CD8-positive, alpha-beta memory T cell (primary cell): ENCODE measurements at regions not wholly inside any gene's neighbourhood (a gene's known extent, or its start where the extent isn't known, plus 50 kb on each side); places are given as distances from the start of the nearest gene placed in this dataset.

ENCODE experiments used
- CTCF ChIA-PET: fragments of 350-600 bp; sonication (Branson Sonifier 250); formaldehyde crosslinking; loops from one replicate; lab custom pipeline; 2021; ENCODE audit warnings: antibody characterized with exemption; lab: Charles Lee
- POLR2A ChIA-PET: fragments of 350-600 bp; sonication (Branson Sonifier 250); formaldehyde crosslinking; loops from one replicate; lab custom pipeline; 2021; ENCODE audit warnings: antibody characterized with exemption; lab: Charles Lee
- DNase-seq, 5 donors: peaks; one replicate each; pipeline versions ENCODE4 v3.0.0 to v3.0.0-alpha.2; 2020 to 2022; ENCODE audit warnings: mixed read lengths in 1 of 5
- H3K27ac ChIP-seq: one replicate; pipeline ENCODE4 v1.7.0; 2013; ENCODE audit warnings: low read depth, mild to moderate bottlenecking, low read length, moderate library complexity
- H3K27me3 ChIP-seq: 2 replicates; pipeline ENCODE4 v1.7.0; 2013; ENCODE audit warnings: low read length, mild to moderate bottlenecking; ENCODE audit not compliant: insufficient read depth, poor library complexity, severe bottlenecking
- H3K36me3 ChIP-seq: 2 replicates; pipeline ENCODE4 v1.7.0; 2013; ENCODE audit warnings: mild to moderate bottlenecking, low read length, moderate library complexity; ENCODE audit not compliant: insufficient read depth
- H3K4me1 ChIP-seq: 2 replicates; pipeline ENCODE4 v1.7.0; 2013; ENCODE audit warnings: mild to moderate bottlenecking, low read length, moderate library complexity; ENCODE audit not compliant: insufficient read depth
- H3K4me3 ChIP-seq: 2 replicates; pipeline ENCODE4 v1.7.0; 2013; ENCODE audit warnings: mild to moderate bottlenecking, low read length
- H3K9me3 ChIP-seq: 2 replicates; pipeline ENCODE4 v1.7.0; 2013; ENCODE audit warnings: mild to moderate bottlenecking, low read length
- H3K27ac Mint-ChIP-seq, 8 donors: one replicate each; pipeline ENCODE4 v1.8.0; 2020 to 2021; ENCODE audit warnings: mixed read lengths in 8 of 8, mild to moderate bottlenecking in 6 of 8, inconsistent platforms in 3 of 8, moderate library complexity in 3 of 8
- H3K27me3 Mint-ChIP-seq, 2 donors: one replicate each; pipeline ENCODE4 v1.8.0; 2020 to 2021; ENCODE audit warnings: mixed read lengths in 2 of 2, mild to moderate bottlenecking in 1 of 2, moderate library complexity in 1 of 2
- H3K36me3 Mint-ChIP-seq, 3 donors: one replicate each; pipeline ENCODE4 v1.8.0; 2020 to 2021; ENCODE audit warnings: mixed read lengths in 3 of 3, inconsistent platforms in 1 of 3, mild to moderate bottlenecking in 1 of 3
- H3K4me1 Mint-ChIP-seq, 3 donors: one replicate each; pipeline ENCODE4 v1.8.0; 2020 to 2021; ENCODE audit warnings: mixed read lengths in 3 of 3, inconsistent platforms in 1 of 3, mild to moderate bottlenecking in 1 of 3
- H3K4me3 Mint-ChIP-seq, 7 donors: one replicate each; pipeline ENCODE4 v1.8.0; 2020 to 2021; ENCODE audit warnings: mixed read lengths in 7 of 7, mild to moderate bottlenecking in 6 of 7, moderate library complexity in 4 of 7, inconsistent platforms in 2 of 7
- H3K9me3 Mint-ChIP-seq, 5 donors: one replicate each; pipeline ENCODE4 v1.8.0; 2020 to 2022; ENCODE audit warnings: mixed read lengths in 5 of 5, mild to moderate bottlenecking in 3 of 5, moderate library complexity in 2 of 5, inconsistent platforms in 1 of 5

DNA sequence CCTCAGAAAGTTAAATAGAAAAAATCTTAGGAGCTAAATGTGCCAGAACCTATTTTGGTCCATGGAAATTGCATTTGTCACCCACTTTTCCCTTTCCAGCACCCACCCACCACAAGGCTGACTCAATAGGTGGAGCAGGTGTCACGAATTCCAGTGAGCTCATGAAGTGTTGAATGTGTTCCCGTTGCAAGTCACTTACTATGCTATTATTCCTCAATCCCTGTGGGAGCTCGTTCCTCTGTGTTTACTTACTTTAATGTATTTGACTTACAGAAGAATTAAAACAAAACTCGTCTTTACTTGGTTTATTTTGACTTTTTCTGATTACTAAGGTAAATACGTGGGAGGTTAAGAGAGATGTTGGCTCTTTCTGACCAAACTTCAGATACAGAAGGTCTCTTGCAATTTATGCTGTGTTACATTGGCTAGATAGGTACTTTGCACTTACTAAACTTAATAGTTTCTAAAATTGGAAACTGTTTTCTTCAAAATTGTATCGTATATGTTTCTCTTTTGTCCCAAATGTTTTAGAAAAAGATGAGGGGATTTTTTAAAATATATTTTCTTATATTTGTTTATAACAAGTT, 269.4 kb upstream of the NOVA1 start:
- Histone ChIP-seq H3K4me1 (no peaks in the 10 kb centered on the region), H3K4me3 (no peak overlapping the region), H3K27ac (no peak overlapping the region), H3K9me3 (no peaks in the 10 kb centered on the region), H3K36me3 (no peaks in the 10 kb centered on the region), H3K27me3 (no peaks in the 10 kb centered on the region)
- H3K27ac Mint-ChIP-seq, result no peak overlapping the region
- no peaks in the 10 kb centered on the region for H3K27me3 Mint-ChIP-seq
- no peaks in the 10 kb centered on the region for H3K4me1 Mint-ChIP-seq
- H3K36me3 Mint-ChIP-seq, result no peaks in the 10 kb centered on the region
- CTCF ChIA-PET, result no interaction called here
- H3K9me3 Mint-ChIP-seq, result peaks cover 6 to 26% (median 13%) of the 10 kb centered on the region in 5 donors
- POLR2A ChIA-PET, result no interaction called here
- DNase-seq, result no peak
- no peak overlapping the region for H3K4me3 Mint-ChIP-seq

DNA sequence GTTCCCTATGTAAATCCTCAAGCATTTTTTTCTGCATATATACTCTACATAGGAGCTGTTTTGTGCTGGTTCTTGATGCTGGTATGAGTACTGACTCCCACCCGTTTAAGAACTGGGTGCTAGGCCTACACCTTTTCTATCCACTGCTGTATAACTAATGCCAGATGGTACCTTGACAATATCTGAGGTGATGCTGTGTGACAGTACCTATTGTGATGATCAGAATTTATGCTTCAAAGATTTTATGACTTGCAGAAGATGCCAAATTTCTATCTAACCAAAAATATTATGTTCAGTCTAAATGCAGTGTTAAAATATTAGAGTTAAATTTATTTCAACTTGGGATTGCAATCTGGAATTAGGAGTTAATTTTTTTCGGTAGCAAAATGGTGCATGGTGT, 272.3 kb upstream of the NOVA1 start:
- no peaks in the 10 kb centered on the region for H3K9me3 ChIP-seq
- Mint-ChIP-seq H3K9me3 (peaks cover 5 to 41% (median 15%) of the 10 kb centered on the region in 5 donors), H3K4me1 (no peaks in the 10 kb centered on the region), H3K4me3 (no peak overlapping the region), H3K27me3 (no peaks in the 10 kb centered on the region), H3K27ac (no peak overlapping the region), H3K36me3 (no peaks in the 10 kb centered on the region)
- DNase-seq, result no peak
- H3K27me3 ChIP-seq, result no peaks in the 10 kb centered on the region
- no peak overlapping the region for H3K4me3 ChIP-seq
- ChIA-PET POLR2A (no interaction called here), CTCF (no interaction called here)
- no peaks in the 10 kb centered on the region for H3K4me1 ChIP-seq
- H3K36me3 ChIP-seq, result no peaks in the 10 kb centered on the region
- no peak overlapping the region for H3K27ac ChIP-seq

DNA sequence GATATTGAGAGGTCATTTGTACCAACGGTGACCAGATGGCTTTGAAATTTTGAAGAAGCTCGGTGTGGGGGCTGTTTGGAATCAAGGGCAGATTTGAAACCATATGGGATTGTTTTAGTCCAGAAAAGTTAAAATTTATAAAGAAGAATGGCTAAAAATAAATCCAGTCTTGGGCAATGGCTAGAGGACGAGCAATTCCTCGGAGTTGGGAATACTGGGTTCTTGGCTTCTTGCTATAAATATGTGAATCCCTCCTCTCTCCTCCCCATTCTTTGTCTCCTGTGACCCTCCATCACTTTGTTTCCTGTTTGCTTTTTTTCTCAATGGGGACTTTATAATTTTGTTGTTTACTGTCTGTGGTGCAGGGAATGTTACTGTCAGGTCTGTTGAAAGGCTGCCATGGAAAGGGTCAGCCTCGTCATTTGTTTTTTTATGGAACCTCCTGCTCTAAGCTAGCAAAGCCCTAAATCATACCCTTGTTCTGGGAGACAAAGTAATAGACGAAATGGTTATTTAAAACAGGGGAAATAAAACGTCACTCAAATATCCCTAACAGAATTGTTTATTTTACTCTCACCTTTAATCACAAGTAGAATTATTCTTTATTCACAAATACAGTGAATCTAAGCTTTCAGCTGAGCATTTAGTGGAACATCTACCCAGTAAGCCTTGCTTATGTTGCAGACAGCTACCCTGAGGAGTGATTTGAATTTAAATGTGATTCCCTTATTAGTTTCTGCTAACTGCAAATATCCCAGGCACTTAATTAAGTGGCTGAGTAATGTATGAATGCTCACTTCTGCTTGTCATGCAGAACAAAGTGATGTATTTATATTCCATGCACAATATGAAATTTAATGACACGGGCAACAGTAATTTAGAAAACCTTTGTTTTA, 273.1 kb upstream of the NOVA1 start:
- no peaks in the 10 kb centered on the region for H3K36me3 Mint-ChIP-seq
- no peaks in the 10 kb centered on the region for H3K4me1 ChIP-seq
- no peaks in the 10 kb centered on the region for H3K27me3 Mint-ChIP-seq
- no peak overlapping the region for H3K27ac ChIP-seq
- no peaks in the 10 kb centered on the region for H3K36me3 ChIP-seq
- peaks cover 5 to 45% (median 15%) of the 10 kb centered on the region in 5 donors for H3K9me3 Mint-ChIP-seq
- no peak overlapping the region for H3K4me3 Mint-ChIP-seq
- H3K4me1 Mint-ChIP-seq, result no peaks in the 10 kb centered on the region
- no peak overlapping the region for H3K4me3 ChIP-seq
- ChIA-PET POLR2A (no interaction called here), CTCF (no interaction called here)
- H3K27ac Mint-ChIP-seq, result no peak overlapping the region
- no peaks in the 10 kb centered on the region for H3K9me3 ChIP-seq
- H3K27me3 ChIP-seq, result no peaks in the 10 kb centered on the region
- DNase-seq, result no peak

DNA sequence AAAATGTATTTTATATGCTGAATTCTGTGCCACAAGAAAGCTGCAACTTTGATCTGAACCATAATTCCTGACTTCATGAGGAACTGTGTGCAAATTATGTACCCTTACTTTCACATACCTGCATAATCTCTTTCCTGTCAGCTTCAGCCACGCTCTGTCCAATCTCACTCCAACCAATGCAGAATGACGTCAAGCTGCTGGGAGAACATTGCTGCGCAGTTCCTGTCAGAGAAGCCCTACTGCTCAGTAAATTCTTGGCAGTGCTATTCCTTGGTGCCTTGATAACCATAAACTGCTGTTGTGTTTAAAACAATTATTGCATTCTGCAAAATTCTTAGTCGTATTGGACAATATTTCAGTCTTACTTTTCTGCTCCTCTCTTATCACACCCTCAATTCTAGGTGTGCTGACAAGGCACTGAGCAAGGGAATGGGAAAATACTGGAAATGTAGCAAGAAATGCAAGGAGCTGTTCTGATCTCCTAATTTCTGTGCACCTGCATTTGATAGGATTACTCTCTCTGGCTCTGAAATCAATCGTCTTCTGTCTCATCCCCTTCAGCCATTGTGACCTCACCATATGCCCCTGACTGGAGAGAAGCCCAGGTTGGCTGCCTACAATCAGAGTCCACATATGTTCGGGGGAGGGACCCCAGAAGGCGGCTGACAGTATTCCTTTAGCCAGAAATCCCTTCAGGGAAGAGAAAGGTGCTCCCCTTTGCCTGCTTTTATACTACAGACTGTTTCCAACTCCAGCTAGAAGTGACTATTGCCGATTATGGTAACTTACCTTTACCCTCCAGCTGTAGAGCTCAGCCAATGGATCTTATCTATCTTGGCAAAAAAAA, 274.9 kb upstream of the NOVA1 start:
- Mint-ChIP-seq H3K36me3 (no peaks in the 10 kb centered on the region), H3K4me3 (no peak overlapping the region), H3K27me3 (no peaks in the 10 kb centered on the region), H3K4me1 (no peaks in the 10 kb centered on the region), H3K27ac (no peak overlapping the region), H3K9me3 (peaks cover 3 to 57% (median 15%) of the 10 kb centered on the region in 5 donors)
- Histone ChIP-seq H3K9me3 (no peaks in the 10 kb centered on the region), H3K36me3 (no peaks in the 10 kb centered on the region), H3K4me3 (no peak overlapping the region), H3K27me3 (no peaks in the 10 kb centered on the region), H3K27ac (no peak overlapping the region), H3K4me1 (no peaks in the 10 kb centered on the region)
- ChIA-PET POLR2A (no interaction called here), CTCF (no interaction called here)
- DNase-seq, result no peak

DNA sequence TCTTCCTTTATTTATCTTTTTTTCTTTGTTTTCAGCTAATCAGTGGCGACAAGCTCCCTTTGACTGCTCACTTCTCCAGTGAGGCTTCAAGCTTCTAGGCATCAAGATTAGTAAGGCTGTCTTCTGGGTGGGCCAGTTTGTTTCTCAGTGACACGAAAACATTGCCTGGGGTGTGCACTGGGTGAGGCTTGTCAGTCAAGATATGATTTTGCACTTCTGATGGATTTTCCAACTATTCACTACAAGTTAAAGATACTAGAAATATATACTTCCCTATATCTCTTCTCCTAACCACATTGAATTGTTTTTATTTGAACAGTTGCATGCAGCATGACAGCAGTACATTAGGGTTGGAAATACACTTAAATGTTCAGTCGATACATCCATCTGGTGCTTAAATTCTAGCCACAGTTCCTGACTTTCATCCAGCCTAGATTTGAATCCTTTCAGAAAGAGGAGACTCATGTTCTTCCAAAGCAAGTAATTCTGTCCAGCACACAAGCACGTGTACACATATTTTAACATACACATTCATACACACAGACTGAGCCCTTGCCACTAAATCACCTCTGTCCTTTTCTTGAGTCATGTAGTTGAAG, 275.6 kb upstream of the NOVA1 start:
- peaks cover 3 to 54% (median 13%) of the 10 kb centered on the region in 5 donors for H3K9me3 Mint-ChIP-seq
- no peak overlapping the region for H3K4me3 ChIP-seq
- no peak overlapping the region for H3K4me3 Mint-ChIP-seq
- no peaks in the 10 kb centered on the region for H3K36me3 ChIP-seq
- H3K4me1 Mint-ChIP-seq, result no peaks in the 10 kb centered on the region
- H3K36me3 Mint-ChIP-seq, result no peaks in the 10 kb centered on the region
- H3K27me3 Mint-ChIP-seq, result no peaks in the 10 kb centered on the region
- H3K27me3 ChIP-seq, result no peaks in the 10 kb centered on the region
- ChIA-PET POLR2A (no interaction called here), CTCF (no interaction called here)
- no peak for DNase-seq
- no peak overlapping the region for H3K27ac ChIP-seq
- no peak overlapping the region for H3K27ac Mint-ChIP-seq
- no peaks in the 10 kb centered on the region for H3K4me1 ChIP-seq
- H3K9me3 ChIP-seq, result no peaks in the 10 kb centered on the region

DNA sequence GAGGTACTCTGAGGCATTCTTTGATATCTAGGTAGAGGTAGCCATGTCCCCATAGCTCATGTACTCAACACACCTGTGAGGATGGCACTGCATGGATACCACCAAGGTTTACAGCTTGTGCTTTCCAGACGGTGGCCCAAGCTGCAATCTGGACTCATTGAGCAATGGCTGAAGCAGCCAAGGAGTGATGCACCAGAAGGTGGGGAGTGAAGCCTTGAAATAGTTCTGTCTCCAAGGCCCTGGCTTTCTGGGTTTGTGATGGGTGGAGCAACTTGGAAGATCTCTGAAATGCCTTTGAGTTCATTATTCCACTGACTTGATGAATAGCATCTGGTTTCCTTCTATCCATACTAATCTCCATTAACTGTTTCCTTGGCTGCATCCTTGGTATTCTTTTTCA, 290.0 kb upstream of the NOVA1 start:
- H3K9me3 ChIP-seq, result no peaks in the 10 kb centered on the region
- H3K4me3 Mint-ChIP-seq, result no peak overlapping the region
- H3K4me3 ChIP-seq, result no peak overlapping the region
- ChIA-PET POLR2A (no interaction called here), CTCF (no interaction called here)
- peaks cover 7 to 46% (median 24%) of the 10 kb centered on the region in 5 donors for H3K9me3 Mint-ChIP-seq
- H3K36me3 Mint-ChIP-seq, result no peaks in the 10 kb centered on the region
- no peaks in the 10 kb centered on the region for H3K4me1 ChIP-seq
- H3K4me1 Mint-ChIP-seq, result no peaks in the 10 kb centered on the region
- no peak overlapping the region for H3K27ac ChIP-seq
- H3K27me3 Mint-ChIP-seq, result no peaks in the 10 kb centered on the region
- H3K27me3 ChIP-seq, result no peaks in the 10 kb centered on the region
- no peaks in the 10 kb centered on the region for H3K36me3 ChIP-seq
- no peak overlapping the region for H3K27ac Mint-ChIP-seq
- DNase-seq, result no peak

DNA sequence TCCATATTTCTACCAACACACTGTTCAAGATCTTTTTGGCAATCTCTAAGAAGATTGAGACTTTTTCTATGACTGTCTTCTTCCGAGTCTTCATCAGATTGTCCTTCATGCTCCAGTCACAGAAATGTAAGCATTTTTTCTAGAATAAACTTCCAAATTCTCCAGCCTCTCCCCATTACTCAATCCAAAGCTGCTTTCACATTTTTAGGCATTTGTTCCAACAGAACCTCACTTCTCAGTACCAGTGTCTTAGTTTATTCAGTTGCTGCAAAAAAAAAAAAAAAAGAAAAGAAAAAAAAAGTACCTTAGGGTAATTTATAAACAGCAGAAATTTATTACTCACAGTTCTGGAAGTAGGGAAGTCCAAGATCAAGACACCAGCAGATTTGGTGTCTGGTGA, 290.8 kb upstream of the NOVA1 start:
- Histone ChIP-seq H3K4me1 (no peaks in the 10 kb centered on the region), H3K9me3 (no peaks in the 10 kb centered on the region), H3K27me3 (no peaks in the 10 kb centered on the region), H3K27ac (no peak overlapping the region), H3K36me3 (no peaks in the 10 kb centered on the region), H3K4me3 (no peak overlapping the region)
- H3K4me1 Mint-ChIP-seq, result no peaks in the 10 kb centered on the region
- no peak overlapping the region for H3K27ac Mint-ChIP-seq
- H3K9me3 Mint-ChIP-seq, result peaks cover 3 to 49% (median 24%) of the 10 kb centered on the region in 5 donors
- DNase-seq, result no peak
- H3K27me3 Mint-ChIP-seq, result no peaks in the 10 kb centered on the region
- H3K36me3 Mint-ChIP-seq, result no peaks in the 10 kb centered on the region
- no peak overlapping the region for H3K4me3 Mint-ChIP-seq
- ChIA-PET POLR2A (no interaction called here), CTCF (no interaction called here)

DNA sequence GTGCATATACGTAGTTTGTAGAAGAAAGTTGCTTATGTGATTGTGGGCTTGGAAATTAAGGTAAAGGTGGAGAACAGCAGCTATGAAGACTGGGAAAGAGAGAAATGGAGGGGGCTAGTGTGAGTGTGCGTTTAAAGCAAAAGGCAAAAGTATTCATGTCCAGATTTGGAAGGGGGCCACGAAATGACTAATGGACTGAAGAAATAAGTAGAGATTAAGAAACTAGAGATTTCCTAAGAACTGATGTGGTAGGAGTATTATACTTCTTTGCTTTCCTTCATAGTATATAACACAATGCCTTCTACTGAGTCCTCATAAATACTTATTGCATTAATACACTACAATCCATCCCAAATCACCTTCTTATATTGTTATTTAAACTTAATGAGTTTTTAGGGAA, 298.6 kb upstream of the NOVA1 start:
- no peak for DNase-seq
- no peak overlapping the region for H3K4me3 Mint-ChIP-seq
- no peaks in the 10 kb centered on the region for H3K27me3 Mint-ChIP-seq
- Histone ChIP-seq H3K27me3 (no peaks in the 10 kb centered on the region), H3K27ac (no peak overlapping the region), H3K36me3 (no peaks in the 10 kb centered on the region), H3K4me1 (no peaks in the 10 kb centered on the region), H3K4me3 (no peak overlapping the region), H3K9me3 (no peaks in the 10 kb centered on the region)
- H3K27ac Mint-ChIP-seq, result no peak overlapping the region
- POLR2A ChIA-PET, result no interaction called here
- CTCF ChIA-PET, result no interaction called here
- H3K4me1 Mint-ChIP-seq, result no peaks in the 10 kb centered on the region
- peaks cover 3 to 31% (median 17%) of the 10 kb centered on the region in 5 donors for H3K9me3 Mint-ChIP-seq
- no peaks in the 10 kb centered on the region for H3K36me3 Mint-ChIP-seq
